ENCODE measurements at regions not wholly inside any gene's neighbourhood (a gene's known extent, or its start where the extent isn't known, plus 50 kb on each side); places are given as distances from the start of the nearest gene placed in this dataset.

GRCh38 chr9:106590759-106591505, 272.0 kb upstream of the ZNF462 start:
- no peak overlapping the region for H3K27ac Mint-ChIP-seq (ENCODE audit: unreplicated experiment)
- TF ChIP-seq, protein P1, sequence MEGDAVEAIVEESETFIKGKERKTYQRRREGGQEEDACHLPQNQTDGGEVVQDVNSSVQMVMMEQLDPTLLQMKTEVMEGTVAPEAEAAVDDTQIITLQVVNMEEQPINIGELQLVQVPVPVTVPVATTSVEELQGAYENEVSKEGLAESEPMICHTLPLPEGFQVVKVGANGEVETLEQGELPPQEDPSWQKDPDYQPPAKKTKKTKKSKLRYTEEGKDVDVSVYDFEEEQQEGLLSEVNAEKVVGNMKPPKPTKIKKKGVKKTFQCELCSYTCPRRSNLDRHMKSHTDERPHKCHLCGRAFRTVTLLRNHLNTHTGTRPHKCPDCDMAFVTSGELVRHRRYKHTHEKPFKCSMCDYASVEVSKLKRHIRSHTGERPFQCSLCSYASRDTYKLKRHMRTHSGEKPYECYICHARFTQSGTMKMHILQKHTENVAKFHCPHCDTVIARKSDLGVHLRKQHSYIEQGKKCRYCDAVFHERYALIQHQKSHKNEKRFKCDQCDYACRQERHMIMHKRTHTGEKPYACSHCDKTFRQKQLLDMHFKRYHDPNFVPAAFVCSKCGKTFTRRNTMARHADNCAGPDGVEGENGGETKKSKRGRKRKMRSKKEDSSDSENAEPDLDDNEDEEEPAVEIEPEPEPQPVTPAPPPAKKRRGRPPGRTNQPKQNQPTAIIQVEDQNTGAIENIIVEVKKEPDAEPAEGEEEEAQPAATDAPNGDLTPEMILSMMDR (IDR thresholded peaks at IDR 0.05; ENCODE audit: partially characterized antibody, unreplicated experiment), result no peak
- H3K4me3 Mint-ChIP-seq (ENCODE audit: unreplicated experiment), result no peak overlapping the region
- no peaks in the 10 kb centered on the region for H3K27me3 Mint-ChIP-seq (ENCODE audit: unreplicated experiment)
- H3K9me3 Mint-ChIP-seq (ENCODE audit: unreplicated experiment), result no peaks in the 10 kb centered on the region
- DNase-seq, result no peak
- no peaks in the 10 kb centered on the region for H3K4me1 Mint-ChIP-seq (ENCODE audit: low read depth, unreplicated experiment)
- H3K36me3 Mint-ChIP-seq (ENCODE audit: unreplicated experiment), result no peaks in the 10 kb centered on the region

DNA sequence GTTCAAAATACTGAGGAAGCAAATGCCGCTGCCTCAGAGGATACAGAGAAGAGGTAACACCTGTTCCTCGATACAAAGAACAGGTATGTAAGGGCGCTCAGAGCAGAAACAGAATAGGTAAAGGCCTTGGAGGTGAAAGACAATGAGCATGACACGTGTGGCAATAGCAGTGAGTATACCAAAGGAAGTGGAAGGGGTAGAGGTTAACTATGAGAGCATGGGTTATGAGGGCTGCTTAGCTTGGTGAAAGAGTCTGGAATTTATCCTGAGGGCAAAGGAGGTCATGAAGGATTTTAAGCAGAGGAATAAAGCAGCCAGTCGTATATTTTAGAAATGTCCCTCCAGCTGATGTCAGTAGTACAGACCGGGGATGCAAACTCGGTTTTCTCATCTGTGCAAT, 269.8 kb upstream of the ZNF462 start:
- TF ChIP-seq, protein P1 (IDR thresholded peaks at IDR 0.05; ENCODE audit: partially characterized antibody, unreplicated experiment), result no peak
- no peaks in the 10 kb centered on the region for H3K36me3 Mint-ChIP-seq (ENCODE audit: unreplicated experiment)
- no peaks in the 10 kb centered on the region for H3K27me3 Mint-ChIP-seq (ENCODE audit: unreplicated experiment)
- H3K4me1 Mint-ChIP-seq (ENCODE audit: low read depth, unreplicated experiment), result no peaks in the 10 kb centered on the region
- no peak overlapping the region for H3K27ac Mint-ChIP-seq (ENCODE audit: unreplicated experiment)
- no peaks in the 10 kb centered on the region for H3K9me3 Mint-ChIP-seq (ENCODE audit: unreplicated experiment)
- DNase-seq, result no peak
- no peak overlapping the region for H3K4me3 Mint-ChIP-seq (ENCODE audit: unreplicated experiment)

GRCh38 chr9:106596984-106597383, 266.0 kb upstream of the ZNF462 start:
- peaks cover under 1% of the 10 kb centered on the region for H3K27me3 Mint-ChIP-seq (ENCODE audit: unreplicated experiment)
- H3K27ac Mint-ChIP-seq (ENCODE audit: unreplicated experiment), result no peak overlapping the region

DNA sequence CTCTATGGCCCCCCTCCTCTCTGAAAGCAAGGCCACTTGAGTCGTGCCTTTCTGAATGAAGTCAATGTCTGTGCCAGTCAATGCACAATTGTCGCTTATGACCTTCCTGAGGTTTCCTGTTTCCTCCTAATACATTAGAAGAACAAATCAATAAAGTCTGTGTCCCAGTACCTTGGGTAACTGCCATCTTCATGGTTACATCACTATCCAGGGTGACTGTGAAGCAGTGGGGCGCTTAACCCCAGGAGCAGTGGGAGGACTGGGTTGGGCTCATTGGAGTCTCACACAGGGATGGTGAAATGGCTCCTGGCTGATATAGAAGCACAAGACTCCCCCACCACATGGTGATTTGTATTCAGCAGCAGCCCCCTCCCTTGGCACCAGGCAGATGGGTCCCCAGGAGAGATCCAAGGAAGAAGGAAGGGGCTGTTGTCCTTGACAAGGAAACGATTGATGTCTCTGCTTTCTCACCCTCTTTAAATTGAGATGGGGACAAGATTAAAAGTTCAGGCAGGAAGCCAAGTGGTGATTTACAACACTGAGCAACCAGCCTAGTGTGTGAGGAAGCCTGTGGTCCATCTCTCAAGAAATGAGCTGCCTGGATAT, 261.9 kb upstream of the ZNF462 start:
- Mint-ChIP-seq H3K9me3 (ENCODE audit: unreplicated experiment) (no peaks in the 10 kb centered on the region), H3K4me1 (ENCODE audit: low read depth, unreplicated experiment) (no peaks in the 10 kb centered on the region), H3K27me3 (ENCODE audit: unreplicated experiment) (peaks cover 2% of the 10 kb centered on the region), H3K36me3 (ENCODE audit: unreplicated experiment) (peaks cover 10% of the 10 kb centered on the region), H3K4me3 (ENCODE audit: unreplicated experiment) (no peak overlapping the region), H3K27ac (ENCODE audit: unreplicated experiment) (no peak overlapping the region)
- no peak for DNase-seq
- TF ChIP-seq, protein P1 (IDR thresholded peaks at IDR 0.05; ENCODE audit: partially characterized antibody, unreplicated experiment), result no peak

More at GRCh38 chr9:106596984-106597383, 266.0 kb upstream of the ZNF462 start:
- Mint-ChIP-seq H3K4me3 (ENCODE audit: unreplicated experiment) (no peak overlapping the region), H3K36me3 (ENCODE audit: unreplicated experiment) (no peaks in the 10 kb centered on the region), H3K9me3 (ENCODE audit: unreplicated experiment) (no peaks in the 10 kb centered on the region), H3K4me1 (ENCODE audit: low read depth, unreplicated experiment) (no peaks in the 10 kb centered on the region)
- DNase-seq, result no peak
- TF ChIP-seq, protein P1 (IDR thresholded peaks at IDR 0.05; ENCODE audit: partially characterized antibody, unreplicated experiment), result no peak

GRCh38 chr9:106602344-106602743, 260.6 kb upstream of the ZNF462 start:
- no peak for DNase-seq
- peaks cover 5% of the 10 kb centered on the region for H3K9me3 Mint-ChIP-seq (ENCODE audit: unreplicated experiment)
- peaks cover 2% of the 10 kb centered on the region for H3K27me3 Mint-ChIP-seq (ENCODE audit: unreplicated experiment)
- peaks cover 14% of the 10 kb centered on the region for H3K36me3 Mint-ChIP-seq (ENCODE audit: unreplicated experiment)
- no peak overlapping the region for H3K4me3 Mint-ChIP-seq (ENCODE audit: unreplicated experiment)
- H3K27ac Mint-ChIP-seq (ENCODE audit: unreplicated experiment), result no peak overlapping the region
- TF ChIP-seq, protein P1 (IDR thresholded peaks at IDR 0.05; ENCODE audit: partially characterized antibody, unreplicated experiment), result no peak
- H3K4me1 Mint-ChIP-seq (ENCODE audit: low read depth, unreplicated experiment), result no peaks in the 10 kb centered on the region

Data from glutamatergic neuron (in vitro differentiated cells).